HG02759 (cell line): ENCODE measurements at regions not wholly inside any gene's neighbourhood (a gene's known extent, or its start where the extent isn't known, plus 50 kb on each side); places are given as distances from the start of the nearest gene placed in this dataset.

Experiments used
- ATAC-seq: cut with Tn5 transposase; IDR thresholded peaks from one replicate; pipeline ENCODE4 v1.9.1; 2021; ENCODE audit warnings: mild to moderate bottlenecking, moderate library complexity; ENCODE audit not compliant: unreplicated experiment

DNA sequence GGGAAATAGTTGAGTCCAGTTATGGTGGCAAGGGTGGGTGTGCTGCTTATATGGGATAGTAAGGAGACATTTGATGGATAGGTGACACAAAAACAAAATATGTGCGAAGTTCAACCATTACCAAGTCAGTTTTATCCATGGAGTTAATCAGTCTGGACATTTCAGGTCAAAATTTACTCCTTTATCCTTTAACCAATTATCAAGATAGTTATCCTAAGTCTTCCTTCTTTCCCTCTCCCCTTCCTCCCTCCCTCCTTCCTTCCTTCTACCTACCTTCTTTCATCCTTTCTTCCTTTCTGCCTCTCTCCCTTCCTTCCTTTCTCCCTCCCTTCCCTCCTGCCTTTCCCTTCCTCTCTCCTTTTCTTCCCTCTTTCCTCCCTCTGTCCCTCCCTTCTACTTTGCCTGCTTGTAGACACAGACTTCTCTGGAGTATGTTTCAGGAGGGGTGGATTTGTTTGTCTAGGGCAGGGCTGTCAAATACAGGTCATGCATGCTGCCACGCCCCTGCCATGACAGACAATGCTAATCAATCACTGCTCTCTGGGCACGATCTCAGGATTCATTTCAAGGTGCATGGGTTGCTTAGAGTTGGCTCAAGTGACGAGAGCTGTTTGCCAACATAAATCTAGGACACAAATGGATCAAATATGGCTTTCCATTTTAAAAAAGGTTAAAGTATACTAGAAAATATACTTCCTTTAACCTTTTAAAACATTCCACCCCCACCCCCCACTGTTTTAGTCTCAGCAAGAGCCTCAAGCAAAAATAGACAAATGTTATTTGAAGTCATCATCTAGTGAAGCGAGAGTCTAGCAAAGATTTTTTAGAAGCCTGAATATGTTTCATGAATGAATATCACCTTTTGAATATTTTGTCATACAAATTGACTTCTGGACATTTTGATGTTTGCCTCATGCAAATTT lies 281.6 kb upstream of the CITED2 start:
- no peak for ATAC-seq

DNA sequence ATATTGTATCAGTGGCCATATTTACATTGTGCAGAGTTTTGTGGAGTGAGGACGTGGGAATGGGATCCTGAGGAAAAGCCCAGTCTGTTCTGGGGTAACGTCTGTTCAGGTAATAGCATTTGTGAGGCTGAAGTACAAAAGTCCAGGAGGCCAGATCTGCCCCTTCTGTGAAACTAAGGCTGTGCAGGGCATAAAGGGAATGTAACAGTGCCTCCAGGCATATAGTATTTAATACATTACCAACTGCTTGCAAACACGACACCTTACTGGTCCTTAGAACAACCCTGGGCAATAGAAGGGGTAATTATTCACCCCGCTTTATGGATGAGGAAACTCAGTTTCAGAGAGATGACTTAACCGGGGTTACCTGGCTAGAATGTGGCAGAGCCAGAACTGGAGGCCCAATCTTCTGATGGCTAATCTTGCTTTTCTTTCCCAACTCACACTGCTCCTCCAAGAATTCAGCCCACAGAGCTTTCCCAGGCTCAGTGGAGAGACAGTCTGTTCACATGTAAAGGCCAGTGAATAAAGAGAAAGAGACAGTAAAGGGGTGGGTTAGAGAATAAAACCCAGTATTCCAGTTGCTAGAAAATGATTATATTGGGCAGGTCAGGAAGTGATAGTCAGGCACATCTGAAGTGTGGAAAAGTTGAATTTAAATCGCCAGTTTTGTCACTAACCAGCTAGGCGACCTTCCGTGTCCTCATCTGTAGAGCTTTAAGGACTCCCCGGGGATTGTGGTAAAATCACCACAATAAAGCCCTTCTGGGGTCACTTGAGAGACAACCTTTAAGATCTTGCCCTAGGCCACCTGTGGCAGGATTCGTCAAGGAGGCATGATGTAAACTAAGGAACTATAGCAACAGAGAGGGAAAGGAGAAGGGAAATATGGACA lies 280.7 kb upstream of the CITED2 start:
- no peak for ATAC-seq

DNA sequence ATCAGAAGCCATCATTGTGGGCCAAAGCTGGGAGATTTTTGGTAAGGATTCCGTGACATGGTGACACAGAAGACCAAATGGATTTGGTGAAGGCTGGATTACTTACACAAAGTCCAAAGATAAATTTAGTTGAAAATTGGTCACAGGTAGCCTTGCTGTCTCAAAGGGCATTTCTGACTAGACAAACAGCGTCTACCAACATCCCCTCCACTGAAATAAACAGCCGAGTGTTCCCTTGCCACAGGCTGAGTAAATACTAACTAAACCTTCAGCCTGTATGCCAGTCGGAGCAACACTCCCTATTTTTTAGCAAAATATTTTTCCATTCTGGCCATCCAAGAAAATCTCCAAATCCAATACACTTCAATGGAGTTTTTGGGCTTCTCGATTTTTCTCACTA lies 279.9 kb upstream of the CITED2 start:
- ATAC-seq = no peak

DNA sequence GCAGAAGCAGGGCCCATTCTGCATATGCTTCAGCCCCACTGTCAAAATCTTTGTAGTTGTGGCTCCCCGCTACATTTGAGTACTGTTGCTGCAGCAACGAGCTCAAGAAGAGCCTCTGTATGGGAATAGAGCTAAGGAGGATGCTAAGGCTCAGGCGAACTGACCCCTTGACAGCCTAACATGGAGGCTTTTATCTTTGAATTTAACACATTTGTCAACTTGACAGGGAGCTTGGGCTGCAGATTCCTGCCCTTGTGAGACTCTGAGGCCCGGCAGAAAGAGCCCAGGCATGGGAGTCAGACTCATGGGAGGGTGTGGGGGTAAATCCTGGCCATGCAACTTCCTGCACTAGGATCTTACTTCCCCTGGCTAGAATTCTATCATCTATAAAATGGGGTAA lies 278.7 kb upstream of the CITED2 start:
- no peak for ATAC-seq

DNA sequence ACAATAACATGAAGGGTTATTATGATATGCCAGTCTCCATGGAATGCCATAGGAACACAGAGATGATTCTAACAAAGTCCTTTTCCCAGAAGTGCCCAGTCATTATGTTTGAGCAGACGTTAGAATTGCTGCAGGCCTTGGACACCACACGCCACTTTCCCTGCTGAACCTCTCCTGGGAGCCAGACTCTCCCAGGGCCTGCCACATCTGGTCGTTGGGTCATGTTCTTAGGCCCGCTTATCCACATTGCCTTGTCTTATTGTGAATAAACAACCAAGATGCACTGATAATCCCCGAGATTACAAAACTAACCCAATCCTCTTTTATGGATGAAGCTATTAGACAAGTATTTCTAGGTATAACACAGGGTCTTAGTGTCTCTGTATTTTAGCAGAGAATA lies 276.5 kb upstream of the CITED2 start:
- ATAC-seq = no peak

DNA sequence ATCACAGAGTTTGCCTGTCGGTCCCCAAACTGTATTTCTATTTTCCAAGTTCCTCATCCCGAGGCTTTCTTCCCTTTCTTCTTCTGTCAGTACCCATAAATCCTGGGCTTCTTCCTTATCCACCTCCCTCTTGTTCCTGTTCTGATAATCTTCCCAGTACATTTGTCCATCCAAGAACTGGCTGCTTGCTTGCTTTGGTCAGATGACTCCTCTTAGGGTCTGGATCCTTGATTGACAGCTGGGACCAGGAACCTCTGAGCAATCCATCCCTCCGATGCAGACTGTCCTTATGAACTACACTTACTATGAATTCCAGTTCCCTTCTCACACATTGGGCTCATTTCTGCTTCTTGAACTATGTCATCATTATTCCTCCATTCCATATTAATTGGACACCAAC lies 275.3 kb upstream of the CITED2 start:
- no peak for ATAC-seq

DNA sequence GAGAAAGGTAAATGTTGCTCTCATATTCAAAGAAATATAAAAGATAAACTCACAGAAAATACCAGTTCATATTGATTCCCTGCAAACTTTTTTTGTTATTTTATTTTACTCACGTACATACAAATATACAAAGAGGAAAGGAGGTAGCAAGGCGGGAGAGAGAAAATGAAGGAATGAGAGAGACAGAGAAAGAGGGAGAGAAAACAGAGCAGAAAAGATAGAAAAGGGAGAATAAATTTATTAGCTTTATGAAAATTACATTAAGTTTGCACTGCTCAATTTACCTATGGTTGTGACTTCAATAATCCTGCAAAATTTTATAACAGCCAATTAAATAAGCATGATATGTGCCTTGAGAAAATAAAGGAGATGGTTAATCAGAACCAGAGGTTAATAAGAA lies 274.7 kb upstream of the CITED2 start:
- no peak for ATAC-seq

DNA sequence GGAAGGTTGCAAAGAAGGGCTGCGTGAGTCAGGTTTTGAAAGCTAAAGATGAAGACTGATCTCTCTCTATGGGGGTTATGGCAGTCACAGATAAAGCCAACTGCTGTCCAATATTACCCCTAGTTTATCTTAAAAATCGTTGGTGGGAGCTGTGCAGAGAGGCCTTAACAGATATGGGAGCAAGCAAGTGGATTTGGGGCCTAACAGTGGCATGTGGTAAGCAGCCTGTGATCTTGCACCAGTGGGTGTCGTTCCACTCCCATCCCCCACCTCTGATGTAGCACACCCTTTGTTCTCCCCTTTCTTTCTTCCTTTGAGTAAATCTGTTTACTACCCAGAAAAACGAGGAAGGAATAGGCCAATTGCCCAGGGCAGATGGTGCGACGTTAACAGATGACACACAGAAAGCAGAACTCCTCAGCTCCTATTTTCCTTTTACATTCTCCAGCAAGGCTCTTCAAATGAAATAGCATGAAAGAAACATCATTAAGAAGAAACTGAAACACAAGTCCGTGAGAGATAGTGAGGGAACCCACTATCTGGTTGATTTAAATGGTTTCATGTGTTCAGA lies 274.1 kb upstream of the CITED2 start:
- ATAC-seq = no peak

DNA sequence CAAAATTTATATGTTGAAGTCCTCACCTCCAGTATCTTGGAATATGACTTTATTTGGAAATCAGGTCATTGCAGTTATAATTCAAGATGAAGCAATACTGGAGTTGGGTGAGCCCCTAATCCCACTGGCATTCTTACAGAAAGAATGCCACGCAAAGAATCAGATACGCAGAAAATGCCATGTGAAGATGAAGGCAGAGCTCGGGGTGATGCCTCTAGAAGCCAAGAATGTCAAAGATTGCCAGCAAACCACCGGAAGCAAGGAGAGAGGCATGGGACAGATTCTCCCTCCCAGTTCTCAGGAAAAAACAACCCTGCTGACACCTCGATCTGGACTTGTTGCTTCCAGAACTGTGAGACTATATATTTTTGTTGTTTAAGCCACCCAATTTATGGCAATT lies 273.4 kb upstream of the CITED2 start:
- no peak for ATAC-seq

DNA sequence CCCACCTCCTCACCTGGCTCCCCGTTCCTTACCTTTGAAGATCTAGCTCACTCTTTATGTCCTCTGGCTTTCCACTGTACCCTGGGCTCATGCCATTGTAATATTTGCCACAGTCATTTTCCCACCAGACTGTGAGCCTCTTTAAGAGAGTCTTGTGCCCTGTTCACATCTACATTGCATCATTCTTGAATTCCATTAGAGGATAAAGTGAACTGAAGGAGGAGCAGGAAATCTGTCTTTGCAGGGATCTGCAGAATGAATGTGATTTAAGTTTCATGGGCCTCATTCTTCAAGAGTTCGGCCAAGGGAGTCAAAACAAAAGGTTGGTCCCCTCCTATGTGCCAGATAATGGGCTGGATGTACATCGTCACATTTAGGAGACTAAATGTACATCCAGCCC lies 272.6 kb upstream of the CITED2 start:
- ATAC-seq = no peak

DNA sequence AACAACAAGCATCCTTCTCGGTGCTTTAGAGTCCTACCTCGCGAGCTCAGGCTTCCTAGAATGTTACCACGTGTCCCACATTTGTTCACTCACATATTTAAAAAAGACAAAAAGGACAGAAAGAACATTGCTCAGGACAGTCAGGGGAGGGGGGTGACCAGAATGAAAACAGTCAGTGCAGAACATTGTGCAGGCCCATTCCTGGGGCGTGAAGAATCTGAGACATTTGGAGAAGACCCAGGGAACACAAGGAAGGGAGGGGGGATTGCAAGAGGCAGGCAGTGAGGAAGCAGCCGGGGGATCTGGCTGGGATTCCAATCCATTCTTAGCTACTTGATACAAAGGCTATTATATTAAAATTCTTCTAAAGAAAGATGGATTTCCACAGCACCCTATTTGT lies 270.4 kb upstream of the CITED2 start:
- no peak for ATAC-seq

DNA sequence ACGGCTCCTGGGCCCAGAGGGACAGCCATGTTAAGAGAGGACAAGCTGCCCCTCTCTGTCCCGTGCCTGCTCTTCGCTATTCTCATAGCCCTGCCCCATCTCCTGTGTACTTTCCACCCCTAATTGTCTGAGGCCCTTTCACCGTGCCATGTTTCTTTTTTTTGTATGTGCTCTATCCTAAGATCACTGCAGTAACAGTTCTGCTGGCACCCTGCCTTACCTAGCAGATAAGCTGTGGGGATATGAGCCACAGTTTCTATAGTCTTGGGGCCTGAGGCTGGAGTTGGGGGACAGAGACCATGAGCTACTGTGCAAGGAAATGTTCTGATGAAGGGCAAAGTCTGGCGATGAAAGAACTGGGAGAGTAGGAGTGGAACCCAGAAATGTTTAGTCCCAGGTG lies 269.5 kb upstream of the CITED2 start:
- no peak for ATAC-seq

DNA sequence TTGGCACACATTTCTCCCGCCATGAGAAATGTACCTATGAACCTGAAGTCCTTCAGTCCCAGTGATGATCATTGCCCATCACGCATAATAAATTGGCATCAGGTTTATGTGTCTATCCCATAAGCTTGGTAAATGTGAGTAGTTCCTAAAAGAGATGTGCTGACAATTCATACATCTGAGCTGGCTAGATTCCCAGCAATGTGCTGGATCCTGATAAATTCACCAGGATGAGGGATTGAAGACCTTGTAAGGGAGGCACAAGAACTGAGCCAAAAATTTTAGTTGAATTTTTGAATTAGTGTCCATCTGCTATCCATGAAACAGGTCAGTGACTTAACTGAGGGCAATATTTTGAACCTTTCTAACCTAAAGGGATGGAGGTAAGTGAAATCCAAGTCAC lies 267.9 kb upstream of the CITED2 start:
- ATAC-seq = no peak

DNA sequence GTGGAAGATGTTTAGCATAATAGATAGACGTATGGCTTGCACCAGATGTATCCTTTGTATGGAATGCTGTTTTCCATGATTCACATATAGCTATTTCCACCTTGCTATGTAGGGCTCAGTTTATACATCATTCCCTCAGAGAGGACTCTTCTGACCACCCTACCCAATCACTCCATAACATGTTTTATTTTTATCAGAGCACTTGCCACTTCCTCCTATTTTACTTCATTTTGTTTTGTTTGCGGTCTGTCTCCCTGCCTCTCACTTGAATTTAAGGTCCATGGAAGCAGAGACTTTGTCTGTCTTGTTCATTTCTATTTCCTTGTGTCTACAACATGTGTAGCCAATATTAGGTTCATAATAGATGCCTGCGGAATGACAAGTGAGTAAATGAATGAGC lies 266.9 kb upstream of the CITED2 start:
- no peak for ATAC-seq

DNA sequence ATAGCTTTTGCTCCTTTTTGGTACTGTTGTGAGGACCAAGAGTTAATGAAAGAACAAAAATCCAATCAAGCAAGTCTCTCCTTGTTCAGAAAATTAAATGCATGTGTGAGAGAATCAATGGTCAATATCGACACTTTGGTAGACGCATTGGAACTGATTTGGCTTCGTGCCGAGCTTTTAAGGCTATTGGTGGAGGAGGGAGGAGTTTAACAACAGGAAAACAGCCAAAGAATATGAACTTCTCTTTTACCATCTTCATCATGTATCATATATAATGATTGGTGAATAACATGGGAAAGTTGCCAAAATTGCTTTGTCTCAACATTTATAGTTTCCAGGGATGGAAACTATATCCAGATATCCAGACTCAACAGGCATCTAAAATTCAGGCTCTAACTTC lies 266.5 kb upstream of the CITED2 start:
- no peak for ATAC-seq

DNA sequence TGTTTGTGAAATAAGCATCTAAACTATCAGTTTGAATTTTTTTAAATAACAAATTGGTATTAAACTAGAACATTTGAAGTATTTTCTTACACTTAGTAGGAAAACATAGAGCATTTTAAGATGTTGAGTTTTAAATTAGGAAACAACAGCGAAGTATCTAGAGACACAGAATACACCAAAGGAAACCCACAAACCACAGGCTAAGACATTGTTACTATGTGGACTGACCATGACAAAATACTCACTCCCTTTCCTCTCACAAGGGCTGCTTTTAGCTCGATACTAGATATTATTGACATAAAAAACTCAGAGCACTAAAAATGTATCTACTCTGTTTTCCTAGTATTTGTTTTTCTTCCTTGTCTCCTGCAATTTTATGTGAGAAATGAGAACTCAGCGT lies 266.0 kb upstream of the CITED2 start:
- peak; percentile 92 for ATAC-seq

DNA sequence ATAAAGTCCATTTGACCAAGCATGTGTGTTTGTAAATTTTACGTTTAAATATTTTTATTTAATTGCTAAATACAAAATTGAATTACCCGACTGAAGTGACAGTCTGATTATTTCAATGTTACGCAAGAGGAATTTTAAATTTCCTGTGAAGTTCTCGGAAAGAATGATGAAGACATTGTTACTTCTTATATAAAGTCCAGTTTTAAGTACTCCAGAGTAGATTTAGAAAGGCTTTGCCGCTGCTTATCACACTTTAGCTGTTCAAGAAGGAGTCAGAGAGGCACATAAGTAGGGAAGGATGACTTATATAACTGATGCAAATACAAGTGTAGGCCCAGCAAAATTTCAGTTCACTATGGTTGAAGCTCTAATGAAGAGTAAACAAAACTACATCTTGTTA lies 265.1 kb upstream of the CITED2 start:
- ATAC-seq = no peak

DNA sequence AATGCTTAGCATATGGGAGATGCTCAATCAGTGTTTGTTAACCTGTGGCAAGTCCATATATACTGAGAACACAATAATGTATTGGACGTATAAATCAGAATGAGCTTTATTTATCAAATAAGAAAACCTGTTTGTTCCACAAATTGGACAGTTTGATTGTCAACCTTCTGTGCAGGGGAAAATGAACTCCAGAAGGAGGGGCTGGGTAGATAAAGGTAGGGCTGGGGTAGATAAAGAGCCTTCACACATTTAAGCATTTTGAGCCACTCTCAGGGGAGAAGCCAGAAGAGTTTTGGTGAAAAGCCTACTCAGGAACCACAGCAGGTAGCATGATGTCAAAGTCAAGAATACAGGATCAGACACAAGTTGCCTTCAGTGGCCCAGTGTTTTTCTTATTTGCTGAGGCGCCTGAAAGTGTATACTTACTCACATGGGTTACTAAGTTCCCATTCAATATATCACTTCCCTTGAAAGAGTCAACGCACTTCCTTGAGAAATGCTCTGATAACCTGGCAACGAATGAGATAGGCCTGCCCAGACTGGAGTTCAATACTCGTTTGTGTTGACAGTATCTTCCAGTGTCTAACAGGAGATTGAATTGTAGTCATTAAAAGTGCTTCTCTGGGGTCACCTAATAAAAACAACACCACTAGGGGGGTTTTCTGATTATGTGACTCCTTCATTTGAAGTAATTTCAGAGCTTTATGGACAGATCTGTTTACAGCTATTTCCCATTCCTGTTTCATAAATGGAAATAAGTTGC lies 263.9 kb upstream of the CITED2 start:
- ATAC-seq = no peak

DNA sequence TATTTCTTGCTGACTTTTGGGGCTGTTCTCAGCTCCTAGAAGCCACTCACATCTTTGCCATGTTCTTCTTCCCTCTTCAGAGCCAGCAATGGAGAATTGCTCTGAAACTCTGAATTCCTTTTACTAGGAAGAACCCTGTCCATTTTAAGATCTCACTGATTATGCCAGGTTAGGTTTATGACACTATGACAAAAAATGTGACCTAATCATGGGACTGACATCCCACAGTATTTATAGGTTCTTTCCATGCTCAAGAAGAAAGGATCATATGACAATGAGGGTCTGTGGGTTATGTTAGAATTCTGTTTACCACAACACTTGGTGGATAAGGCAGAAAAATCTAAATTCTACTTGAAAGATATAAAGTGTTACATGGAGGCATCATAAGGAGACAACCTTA lies 263.3 kb upstream of the CITED2 start:
- no peak for ATAC-seq

DNA sequence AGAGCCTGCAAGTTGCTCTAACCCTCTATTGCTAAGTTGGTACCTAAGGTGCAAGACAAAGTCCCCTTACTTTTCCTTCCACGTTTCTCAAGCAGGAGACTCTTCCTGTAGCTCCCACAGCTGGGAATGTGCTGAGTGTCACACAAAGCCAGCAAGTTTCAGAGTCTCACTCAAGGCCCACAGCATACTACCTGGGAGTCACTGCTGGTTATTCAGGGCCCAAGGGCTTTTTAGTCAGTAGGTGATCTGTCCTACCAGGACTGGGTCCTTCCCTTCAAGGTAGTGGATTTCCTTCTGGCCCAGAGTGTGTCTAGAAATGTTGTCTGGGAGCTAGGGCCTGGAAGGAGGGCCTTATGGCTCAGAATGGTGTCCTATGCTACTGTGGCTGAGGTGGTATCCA lies 261.9 kb upstream of the CITED2 start:
- no peak for ATAC-seq
